H9 (cell line): ENCODE measurements at regions not wholly inside any gene's neighbourhood (a gene's known extent, or its start where the extent isn't known, plus 50 kb on each side); places are given as distances from the start of the nearest gene placed in this dataset.

Source experiments
- DNase-seq: peaks from one replicate; pipeline ENCODE4 v3.0.0-alpha.2; 2017
- H2AFZ ChIP-seq: one replicate; pipeline ENCODE4 v1.6.1; 2013; ENCODE audit warnings: mild to moderate bottlenecking, low read length, control low read depth, moderate library complexity
- H2AK5ac ChIP-seq: 2 replicates; pipeline ENCODE4 v1.6.1; 2013; ENCODE audit warnings: low read length, control low read depth, mixed read lengths; ENCODE audit not compliant: insufficient read length
- H2BK120ac ChIP-seq: one replicate; pipeline ENCODE4 v1.6.1; 2013; ENCODE audit warnings: low read depth, mild to moderate bottlenecking, low read length, control low read depth, inconsistent platforms; ENCODE audit not compliant: poor library complexity, severe bottlenecking
- H2BK12ac ChIP-seq: 2 replicates; pipeline ENCODE4 v1.6.1; 2013; ENCODE audit warnings: low read length, control low read depth, mixed read lengths, low read depth; ENCODE audit not compliant: insufficient read length
- H2BK15ac ChIP-seq: 2 replicates; pipeline ENCODE4 v1.6.1; 2013; ENCODE audit warnings: low read depth, low read length, control low read depth
- H2BK20ac ChIP-seq: one replicate; pipeline ENCODE4 v1.6.1; 2013; ENCODE audit warnings: low read depth, mild to moderate bottlenecking, low read length, control low read depth, inconsistent platforms; ENCODE audit not compliant: poor library complexity, severe bottlenecking
- H2BK5ac ChIP-seq: 2 replicates; pipeline ENCODE4 v1.6.1; 2013; ENCODE audit warnings: low read length, control low read depth, mixed read lengths; ENCODE audit not compliant: insufficient read length
- H3K14ac ChIP-seq: 2 replicates; pipeline ENCODE4 v1.6.1; 2013; ENCODE audit warnings: low read length, control low read depth; ENCODE audit not compliant: insufficient read depth
- H3K18ac ChIP-seq: 2 replicates; pipeline ENCODE4 v1.6.1; 2013; ENCODE audit warnings: low read depth, mild to moderate bottlenecking, mixed read lengths, low read length, control low read depth; ENCODE audit not compliant: insufficient read length
- H3K23ac ChIP-seq: 2 replicates; pipeline ENCODE4 v1.6.1; 2013; ENCODE audit warnings: low read length, control low read depth, mixed read lengths, low read depth; ENCODE audit not compliant: insufficient read length
- H3K23me2 ChIP-seq: 2 replicates; pipeline ENCODE4 v1.6.1; 2013; ENCODE audit warnings: low read depth, mild to moderate bottlenecking, mixed read lengths, low read length, control low read depth; ENCODE audit not compliant: insufficient read length, poor library complexity, severe bottlenecking
- H3K27ac ChIP-seq: 2 replicates; pipeline ENCODE4 v1.5.1; 2013; ENCODE audit warnings: low read length, control low read depth, mixed read lengths, low read depth; ENCODE audit not compliant: insufficient read length
- H3K27me3 ChIP-seq: 2 replicates; pipeline ENCODE4 v1.6.1; 2013; ENCODE audit warnings: low read length, control low read depth, inconsistent platforms; ENCODE audit not compliant: insufficient read depth
- H3K4ac ChIP-seq: 2 replicates; pipeline ENCODE4 v1.6.1; 2013; ENCODE audit warnings: low read depth, mild to moderate bottlenecking, control low read depth, inconsistent platforms, low read length, moderate library complexity
- H3K4me1 ChIP-seq: 2 replicates; pipeline ENCODE4 v1.6.1; 2013; ENCODE audit warnings: low read length, control low read depth, inconsistent platforms; ENCODE audit not compliant: insufficient read depth
- H3K4me2 ChIP-seq: 2 replicates; pipeline ENCODE4 v1.6.1; 2013; ENCODE audit warnings: low read length, control low read depth, mixed read lengths; ENCODE audit not compliant: insufficient read length, insufficient read depth
- H3K56ac ChIP-seq: 2 replicates; pipeline ENCODE4 v1.6.1; 2013; ENCODE audit warnings: low read depth, mild to moderate bottlenecking, mixed read lengths, low read length, control low read depth; ENCODE audit not compliant: insufficient read length
- H3K79me1 ChIP-seq: 2 replicates; pipeline ENCODE4 v1.6.1; 2013; ENCODE audit warnings: low read depth, mild to moderate bottlenecking, moderate library complexity, low read length, control low read depth, inconsistent platforms; ENCODE audit not compliant: insufficient read depth, poor library complexity, severe bottlenecking
- H3K79me2 ChIP-seq: 2 replicates; pipeline ENCODE4 v1.6.1; 2013; ENCODE audit warnings: low read length, control low read depth, inconsistent platforms; ENCODE audit not compliant: insufficient read depth
- H3K9ac ChIP-seq: 2 replicates; pipeline ENCODE4 v1.6.1; 2013; ENCODE audit warnings: low read length, control low read depth, mixed read lengths; ENCODE audit not compliant: insufficient read length; ENCODE audit errors: extremely low read depth
- H3K9me3 ChIP-seq: one replicate; pipeline ENCODE4 v1.6.1; 2013; ENCODE audit warnings: low read depth, low read length, inconsistent platforms; ENCODE audit not compliant: control insufficient read depth
- H3T11ph ChIP-seq: one replicate; pipeline ENCODE4 v1.6.1; 2013; ENCODE audit warnings: mild to moderate bottlenecking, low read length, control low read depth, inconsistent platforms
- H4K20me1 ChIP-seq: one replicate; pipeline ENCODE4 v1.6.1; 2013; ENCODE audit not compliant: control insufficient read depth, insufficient read length, insufficient read depth
- H4K5ac ChIP-seq: 2 replicates; pipeline ENCODE4 v1.6.1; 2013; ENCODE audit warnings: low read depth, mild to moderate bottlenecking, mixed read lengths, low read length, control low read depth; ENCODE audit not compliant: insufficient read length
- H4K8ac ChIP-seq: replicated peaks from 2 replicates; pipeline ENCODE4 v1.6.1; 2013; ENCODE audit warnings: low read length, control low read depth, mixed read lengths, low read depth; ENCODE audit not compliant: insufficient read length
- H4K91ac ChIP-seq: 2 replicates; pipeline ENCODE4 v1.6.1; 2013; ENCODE audit warnings: low read depth, mild to moderate bottlenecking, moderate library complexity, mixed read lengths, low read length, control low read depth; ENCODE audit not compliant: insufficient read length
- H3K27ac Mint-ChIP-seq, 3 experiments: 2 replicates in 2 of 3; 3 replicates in 1 of 3; pipeline ENCODE4 v1.8.0; 2020 to 2021; ENCODE audit warnings: mixed read lengths in 3 of 3, mild to moderate bottlenecking in 1 of 3, moderate library complexity in 1 of 3
- H3K27me3 Mint-ChIP-seq: 2 replicates; pipeline ENCODE4 v1.8.0; 2021; ENCODE audit warnings: low read depth, mild to moderate bottlenecking, moderate library complexity, mixed read lengths
- H3K36me3 Mint-ChIP-seq, 3 experiments: 2 replicates in 2 of 3; 3 replicates in 1 of 3; pipeline ENCODE4 v1.8.0; 2020 to 2021; ENCODE audit warnings: low read depth in 3 of 3, mixed read lengths in 3 of 3; ENCODE audit not compliant: insufficient read depth in 1 of 3
- H3K4me1 Mint-ChIP-seq, 2 experiments: 2 replicates each; pipeline ENCODE4 v1.8.0; 2020; ENCODE audit warnings: mixed read lengths in 2 of 2
- H3K4me3 Mint-ChIP-seq, 2 experiments: 2 replicates in 1 of 2; 3 replicates in 1 of 2; pipeline ENCODE4 v1.8.0; 2020 to 2021; ENCODE audit warnings: mild to moderate bottlenecking in 2 of 2, mixed read lengths in 2 of 2, moderate library complexity in 1 of 2
- H3K9me3 Mint-ChIP-seq, 2 experiments: 2 replicates in 1 of 2; 3 replicates in 1 of 2; pipeline ENCODE4 v1.8.0; 2020; ENCODE audit warnings: mild to moderate bottlenecking in 2 of 2, mixed read lengths in 2 of 2, moderate library complexity in 1 of 2
- CTCF ChIP-seq: fragments of 200-600 bp; sonication (generic); conservative IDR thresholded peaks from 3 replicates; pipeline ENCODE4 v1.8.0; 2021; ENCODE audit warnings: antibody characterized with exemption, mild to moderate bottlenecking
- WGBS: extraction: QIAGEN DNeasy Blood & Tissue Kit; methylation state at CpG from one replicate; pipeline ENCODE4 v1.1.7; 2013; ENCODE audit warnings: missing lambda C conversion rate, low lambda C conversion rate, mixed read lengths; ENCODE audit not compliant: insufficient read length; ENCODE audit errors: extremely low coverage; 5-methylcytosine and 5-hydroxymethylcytosine counted together

- Histone ChIP-seq H4K91ac (no peak overlapping the region), H3K14ac (no peak overlapping the region), H2BK5ac (no peak overlapping the region), H3K9me3 (no peaks in the 10 kb centered on the region), H3K79me2 (no peaks in the 10 kb centered on the region), H2BK20ac (no peak overlapping the region), H3K79me1 (no peaks in the 10 kb centered on the region), H3K27ac (no peak overlapping the region), H2AK5ac (no peak overlapping the region), H3K56ac (no peak overlapping the region), H3T11ph (no peak overlapping the region), H2BK120ac (no peak overlapping the region), H4K20me1 (no peaks in the 10 kb centered on the region), H4K8ac (no peak overlapping the region), H3K4ac (no peak overlapping the region), H2AFZ (no peak overlapping the region), H3K4me1 (0 out of 2 replicates have a peak, but pooled peaks cover 4% of the 10 kb centered on the region), H3K23ac (no peak overlapping the region), H3K9ac (no peak overlapping the region), H3K23me2 (no peaks in the 10 kb centered on the region), H2BK15ac (no peak overlapping the region), H3K27me3 (no peaks in the 10 kb centered on the region), H3K18ac (no peak overlapping the region), H3K4me2 (no peak overlapping the region), H4K5ac (no peak overlapping the region), H2BK12ac (no peak overlapping the region)
- no peak for TF ChIP-seq CTCF
- no CpG with 5 or more reads among the region's 2 CpGs for WGBS
- Mint-ChIP-seq H3K4me1 (peaks cover 11 to 13% of the 10 kb centered on the region in 2 experiments), H3K27me3 (no peaks in the 10 kb centered on the region), H3K27ac (no peak overlapping the region), H3K36me3 (no peaks in the 10 kb centered on the region), H3K9me3 (no peaks in the 10 kb centered on the region), H3K4me3 (no peak overlapping the region)
- DNase-seq = no peak
Observed at GRCh38 chr3:117735481-117736101, 1026.0 kb downstream of the TUSC7 start.
